ENCODE measurements at regions not wholly inside any gene's neighbourhood (a gene's known extent, or its start where the extent isn't known, plus 50 kb on each side); places are given as distances from the start of the nearest gene placed in this dataset.
"Not testable (repeated sequence)": the region's sequence is repeated elsewhere in the genome, so short reads cannot be mapped to it uniquely, and the experiment has no call there.

- H3K9me3 Mint-ChIP-seq: no peaks in the 10 kb centered on the region
- H3K4me1 Mint-ChIP-seq: no peaks in the 10 kb centered on the region
- H3K27me3 Mint-ChIP-seq: no peaks in the 10 kb centered on the region
- CTCF ChIA-PET: no interaction called here
- no peak overlapping the region for H3K27ac Mint-ChIP-seq
- DNase-seq: no peak
- H3K36me3 Mint-ChIP-seq: no peaks in the 10 kb centered on the region
- H3K4me3 Mint-ChIP-seq: no peak overlapping the region
Measured at GRCh38 chr6:86789779-86790411, 147.4 kb upstream of the HTR1E start.

GRCh38 chr6:86782328-86782727 is 155.0 kb upstream of the HTR1E start:
- no peaks in the 10 kb centered on the region for H3K27me3 Mint-ChIP-seq
- H3K36me3 Mint-ChIP-seq: no peaks in the 10 kb centered on the region
- CTCF ChIA-PET: no interaction called here
- no peak overlapping the region for H3K4me3 Mint-ChIP-seq
- no peak for DNase-seq
- no peak overlapping the region for H3K27ac Mint-ChIP-seq
- H3K4me1 Mint-ChIP-seq: no peaks in the 10 kb centered on the region
- no peaks in the 10 kb centered on the region for H3K9me3 Mint-ChIP-seq

- Mint-ChIP-seq H3K36me3 (no peaks in the 10 kb centered on the region), H3K27me3 (no peaks in the 10 kb centered on the region), H3K27ac (no peak overlapping the region), H3K4me3 (no peak overlapping the region), H3K4me1 (no peaks in the 10 kb centered on the region), H3K9me3 (no peaks in the 10 kb centered on the region)
- CTCF ChIA-PET: no interaction called here
- DNase-seq: no peak
Measured at GRCh38 chr6:86780923-86781322, 156.4 kb upstream of the HTR1E start.

GRCh38 chr6:86775893-86776292 is 161.4 kb upstream of the HTR1E start:
- H3K27ac Mint-ChIP-seq: no peak overlapping the region
- CTCF ChIA-PET: no interaction called here
- no peaks in the 10 kb centered on the region for H3K36me3 Mint-ChIP-seq
- no peak overlapping the region for H3K4me3 Mint-ChIP-seq
- no peaks in the 10 kb centered on the region for H3K4me1 Mint-ChIP-seq
- H3K27me3 Mint-ChIP-seq: no peaks in the 10 kb centered on the region
- DNase-seq: no peak
- H3K9me3 Mint-ChIP-seq: peaks cover 3% of the 10 kb centered on the region

GRCh38 chr6:86765211-86765610 is 172.1 kb upstream of the HTR1E start:
- Mint-ChIP-seq H3K27ac (no peak overlapping the region), H3K27me3 (no peaks in the 10 kb centered on the region), H3K9me3 (peaks cover 15% of the 10 kb centered on the region), H3K4me3 (no peak overlapping the region), H3K36me3 (no peaks in the 10 kb centered on the region), H3K4me1 (no peaks in the 10 kb centered on the region)
- no peak for DNase-seq
- CTCF ChIA-PET: no interaction called here

- H3K27ac Mint-ChIP-seq, H3K36me3 Mint-ChIP-seq, CTCF ChIA-PET, DNase-seq, H3K27me3 Mint-ChIP-seq, H3K4me3 Mint-ChIP-seq, H3K4me1 Mint-ChIP-seq: not testable (repeated sequence)
- peaks cover 16% of the 10 kb centered on the region for H3K9me3 Mint-ChIP-seq
Measured at GRCh38 chr6:86759953-86760352, 177.4 kb upstream of the HTR1E start.

- Mint-ChIP-seq H3K27me3 (no peaks in the 10 kb centered on the region), H3K9me3 (peaks cover 11% of the 10 kb centered on the region), H3K36me3 (no peaks in the 10 kb centered on the region), H3K4me3 (no peak overlapping the region), H3K4me1 (no peaks in the 10 kb centered on the region), H3K27ac (no peak overlapping the region)
- CTCF ChIA-PET: no interaction called here
- no peak for DNase-seq
Measured at GRCh38 chr6:86756640-86757229, 180.6 kb upstream of the HTR1E start.

GRCh38 chr6:86744048-86744447 is 193.3 kb upstream of the HTR1E start:
- no peak overlapping the region for H3K27ac Mint-ChIP-seq
- H3K4me1 Mint-ChIP-seq: no peaks in the 10 kb centered on the region
- peaks cover 5% of the 10 kb centered on the region for H3K9me3 Mint-ChIP-seq

GRCh38 chr6:86738078-86738477 is 199.2 kb upstream of the HTR1E start:
- Mint-ChIP-seq H3K4me1 (no peaks in the 10 kb centered on the region), H3K27ac (no peak overlapping the region), H3K36me3 (no peaks in the 10 kb centered on the region), H3K4me3 (no peak overlapping the region), H3K27me3 (no peaks in the 10 kb centered on the region), H3K9me3 (peaks cover 12% of the 10 kb centered on the region)
- CTCF ChIA-PET: no interaction called here
- DNase-seq: no peak

More at GRCh38 chr6:86744048-86744447, 193.3 kb upstream of the HTR1E start:
- DNase-seq: no peak
- CTCF ChIA-PET: no interaction called here
- Mint-ChIP-seq H3K4me3 (no peak overlapping the region), H3K27me3 (no peaks in the 10 kb centered on the region), H3K36me3 (no peaks in the 10 kb centered on the region)

GRCh38 chr6:86731631-86732030 is 205.7 kb upstream of the HTR1E start:
- DNase-seq, H3K27ac Mint-ChIP-seq, H3K4me1 Mint-ChIP-seq, H3K27me3 Mint-ChIP-seq, CTCF ChIA-PET, H3K36me3 Mint-ChIP-seq, H3K4me3 Mint-ChIP-seq: not testable (repeated sequence)
- peaks cover 19% of the 10 kb centered on the region for H3K9me3 Mint-ChIP-seq

GRCh38 chr6:86730772-86731171 is 206.6 kb upstream of the HTR1E start:
- peaks cover 19% of the 10 kb centered on the region for H3K9me3 Mint-ChIP-seq
- H3K4me3 Mint-ChIP-seq, H3K27ac Mint-ChIP-seq, H3K36me3 Mint-ChIP-seq, DNase-seq, CTCF ChIA-PET, H3K27me3 Mint-ChIP-seq, H3K4me1 Mint-ChIP-seq: not testable (repeated sequence)

- Mint-ChIP-seq H3K4me1 (no peaks in the 10 kb centered on the region), H3K27ac (no peak overlapping the region), H3K27me3 (no peaks in the 10 kb centered on the region), H3K9me3 (peaks cover 19% of the 10 kb centered on the region), H3K36me3 (no peaks in the 10 kb centered on the region), H3K4me3 (no peak overlapping the region)
- CTCF ChIA-PET: no interaction called here
- DNase-seq: no peak
Measured at GRCh38 chr6:86730216-86730615, 207.1 kb upstream of the HTR1E start.

GRCh38 chr6:86728976-86729375 is 208.4 kb upstream of the HTR1E start:
- H3K27ac Mint-ChIP-seq: no peak overlapping the region
- no peaks in the 10 kb centered on the region for H3K27me3 Mint-ChIP-seq
- no peaks in the 10 kb centered on the region for H3K4me1 Mint-ChIP-seq
- DNase-seq: no peak
- no peaks in the 10 kb centered on the region for H3K36me3 Mint-ChIP-seq
- no peak overlapping the region for H3K4me3 Mint-ChIP-seq
- H3K9me3 Mint-ChIP-seq: peaks cover 19% of the 10 kb centered on the region
- CTCF ChIA-PET: no interaction called here

GRCh38 chr6:86724695-86725094 is 212.6 kb upstream of the HTR1E start:
- H3K9me3 Mint-ChIP-seq: peaks cover 2% of the 10 kb centered on the region
- no peaks in the 10 kb centered on the region for H3K4me1 Mint-ChIP-seq
- no peak for DNase-seq
- CTCF ChIA-PET: no interaction called here
- H3K4me3 Mint-ChIP-seq: no peak overlapping the region
- H3K36me3 Mint-ChIP-seq: no peaks in the 10 kb centered on the region
- H3K27me3 Mint-ChIP-seq: no peaks in the 10 kb centered on the region
- no peak overlapping the region for H3K27ac Mint-ChIP-seq

GRCh38 chr6:86723729-86724128 is 213.6 kb upstream of the HTR1E start:
- no peak for DNase-seq
- CTCF ChIA-PET: no interaction called here
- Mint-ChIP-seq H3K27me3 (no peaks in the 10 kb centered on the region), H3K36me3 (no peaks in the 10 kb centered on the region), H3K9me3 (peaks cover 4% of the 10 kb centered on the region), H3K4me1 (no peaks in the 10 kb centered on the region), H3K4me3 (no peak overlapping the region), H3K27ac (no peak overlapping the region)

- Mint-ChIP-seq H3K36me3 (no peaks in the 10 kb centered on the region), H3K27me3 (no peaks in the 10 kb centered on the region), H3K9me3 (peaks cover 2% of the 10 kb centered on the region), H3K4me1 (no peaks in the 10 kb centered on the region), H3K27ac (no peak overlapping the region), H3K4me3 (no peak overlapping the region)
- CTCF ChIA-PET: no interaction called here
- no peak for DNase-seq
Measured at GRCh38 chr6:86723151-86723550, 214.2 kb upstream of the HTR1E start.
